HTR-8/SVneo (cell line): ENCODE measurements at regions not wholly inside any gene's neighbourhood (a gene's known extent, or its start where the extent isn't known, plus 50 kb on each side); places are given as distances from the start of the nearest gene placed in this dataset.
A peak's percentile ranks its signal among the peaks of the same experiment; 100 is the strongest.
"Not testable (repeated sequence)": the region's sequence is repeated elsewhere in the genome, so short reads cannot be mapped to it uniquely, and the experiment has no call there.

Source experiments
- DNase-seq: peaks from one replicate; pipeline ENCODE4 v3.0.0; 2011; ENCODE audit warnings: low spot score, mixed read lengths; ENCODE audit not compliant: insufficient read length
- FAIRE-seq: peaks from 2 replicates; lab custom pipeline; 2011; peaks lifted over from hg19 to GRCh38; lab: Jason Lieb, UNC

GRCh38 chrX:150050387-150050786, 112.1 kb upstream of the EOLA2 start:
- no peak for DNase-seq
- no peak for FAIRE-seq

- DNase-seq (no peak), FAIRE-seq (no peak)
Observed at GRCh38 chrX:150051096-150051495, 112.8 kb upstream of the EOLA2 start.

GRCh38 chrX:150052226-150052625, 113.9 kb upstream of the EOLA2 start:
- FAIRE-seq, result no peak
- no peak for DNase-seq

- DNase-seq (no peak), FAIRE-seq (no peak)
Observed at GRCh38 chrX:150058728-150059127, 120.4 kb upstream of the EOLA2 start.

GRCh38 chrX:150060406-150060805, 122.1 kb upstream of the EOLA2 start:
- DNase-seq (no peak), FAIRE-seq (no peak)

- DNase-seq (peak; percentile 12), FAIRE-seq (no peak)
Observed at GRCh38 chrX:150062292-150063137, 124.2 kb upstream of the EOLA2 start.

- FAIRE-seq (no peak), DNase-seq (no peak)
Observed at GRCh38 chrX:150063138-150063518, 124.8 kb upstream of the EOLA2 start.

- no peak for FAIRE-seq
- no peak for DNase-seq
Observed at GRCh38 chrX:150063674-150064073, 125.4 kb upstream of the EOLA2 start.

- FAIRE-seq (no peak), DNase-seq (no peak)
Observed at GRCh38 chrX:150074175-150074574, 135.9 kb upstream of the EOLA2 start.

GRCh38 chrX:150080497-150080896, 142.2 kb upstream of the EOLA2 start:
- FAIRE-seq (no peak), DNase-seq (no peak)

- DNase-seq (no peak), FAIRE-seq (no peak)
Observed at GRCh38 chrX:150081076-150081475, 142.8 kb upstream of the EOLA2 start.

GRCh38 chrX:150084496-150085229, 146.4 kb upstream of the EOLA2 start:
- no peak for DNase-seq
- no peak for FAIRE-seq

- FAIRE-seq (no peak), DNase-seq (no peak)
Observed at GRCh38 chrX:150085881-150086280, 147.6 kb upstream of the EOLA2 start.

- DNase-seq, result no peak
- FAIRE-seq, result no peak
Observed at GRCh38 chrX:150086371-150086770, 148.1 kb upstream of the EOLA2 start.

GRCh38 chrX:150087612-150088011, 149.3 kb upstream of the EOLA2 start:
- FAIRE-seq (no peak), DNase-seq (no peak)

- no peak for DNase-seq
Observed at GRCh38 chrX:150088042-150088441, 149.8 kb upstream of the EOLA2 start.

GRCh38 chrX:150088766-150089518, 150.7 kb upstream of the EOLA2 start:
- FAIRE-seq (no peak), DNase-seq (no peak)

More at GRCh38 chrX:150088042-150088441, 149.8 kb upstream of the EOLA2 start:
- no peak for FAIRE-seq

- FAIRE-seq, DNase-seq: not testable (repeated sequence)
Observed at GRCh38 chrX:150091300-150091699, 153.0 kb upstream of the EOLA2 start.

- DNase-seq (no peak), FAIRE-seq (no peak)
Observed at GRCh38 chrX:150092549-150092948, 154.3 kb upstream of the EOLA2 start.

- DNase-seq, result no peak
- FAIRE-seq, result no peak
Observed at GRCh38 chrX:150094375-150094774, 156.1 kb upstream of the EOLA2 start.

- FAIRE-seq, result no peak
- no peak for DNase-seq
Observed at GRCh38 chrX:150094996-150095395, 156.7 kb upstream of the EOLA2 start.
